Thymus (tissue), 11 donors: ENCODE measurements at regions not wholly inside any gene's neighbourhood (a gene's known extent, or its start where the extent isn't known, plus 50 kb on each side); places are given as distances from the start of the nearest gene placed in this dataset.

Experiments used
- DNase-seq, 9 donors: peaks; one replicate each; pipeline ENCODE4 v3.0.0-alpha.2; 2013; ENCODE audit warnings: low spot score in 9 of 9, low read depth in 6 of 9, missing footprints in 1 of 9
- H3K27ac ChIP-seq, 2 donors: one replicate each; pipeline ENCODE4 v1.5.1; 2013; ENCODE audit warnings: control low read depth in 1 of 2, low read depth in 1 of 2, low read length in 1 of 2, mild to moderate bottlenecking in 1 of 2, moderate library complexity in 1 of 2
- H3K27me3 ChIP-seq, 2 donors: one replicate each; pipeline ENCODE4 v1.5.1; 2013; ENCODE audit warnings: low read length in 1 of 2; ENCODE audit not compliant: control insufficient read depth in 2 of 2, insufficient read depth in 1 of 2
- H3K36me3 ChIP-seq, 2 donors: one replicate each; pipeline ENCODE4 v1.5.1; 2013; ENCODE audit warnings: low read length in 1 of 2, mild to moderate bottlenecking in 1 of 2, moderate library complexity in 1 of 2; ENCODE audit not compliant: control insufficient read depth in 2 of 2, insufficient read depth in 2 of 2
- H3K4me1 ChIP-seq, 2 donors: one replicate each; pipeline ENCODE4 v1.5.1; 2013; ENCODE audit warnings: low read length in 2 of 2; ENCODE audit not compliant: control insufficient read depth in 2 of 2, insufficient read depth in 2 of 2
- H3K4me3 ChIP-seq, 2 donors: one replicate each; pipeline ENCODE4 v1.5.1; 2013; ENCODE audit warnings: low read length in 2 of 2, control low read depth in 1 of 2, mild to moderate bottlenecking in 1 of 2
- H3K9me3 ChIP-seq, 2 donors: one replicate each; pipeline ENCODE4 v1.5.1; 2013; ENCODE audit warnings: low read length in 1 of 2, mild to moderate bottlenecking in 1 of 2; ENCODE audit not compliant: control insufficient read depth in 2 of 2, insufficient read depth in 1 of 2
- WGBS: extraction: QIAGEN DNeasy Blood & Tissue Kit; methylation state at CpG from one replicate; pipeline ENCODE4 v1.1.7; 2013; 5-methylcytosine and 5-hydroxymethylcytosine counted together
- donor health status: healthy.

GRCh38 chr20:55116598-55116997 lies 641.2 kb downstream of the DOK5 start:
- 88% methylated on average over 4 of the region's 4 CpGs for WGBS
- Histone ChIP-seq H3K27me3 (no peaks in the 10 kb centered on the region), H3K9me3 (no peaks in the 10 kb centered on the region), H3K27ac (no peak overlapping the region), H3K4me1 (no peaks in the 10 kb centered on the region), H3K4me3 (no peak overlapping the region), H3K36me3 (no peaks in the 10 kb centered on the region)
- DNase-seq: no peak

DNA sequence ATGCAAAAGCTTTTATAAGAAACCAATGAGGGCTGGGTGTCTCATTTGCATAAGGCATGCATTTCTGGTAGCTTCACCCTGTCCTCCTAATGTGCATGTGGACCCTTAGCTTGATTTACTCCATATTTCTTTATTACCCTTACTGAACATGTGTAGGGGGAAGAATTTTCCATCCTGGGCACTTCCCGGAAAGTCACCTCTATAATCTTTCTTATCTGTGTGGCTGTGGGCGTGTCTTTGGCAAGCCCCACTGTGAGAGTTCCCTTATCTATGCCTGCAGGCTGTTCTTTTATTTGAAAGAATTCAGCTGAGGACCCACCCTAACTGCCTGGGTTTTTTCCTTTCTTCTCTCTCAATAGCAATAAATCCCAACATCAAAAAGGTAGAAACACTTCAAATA lies 627.8 kb downstream of the DOK5 start:
- H3K4me1 ChIP-seq: no peaks in the 10 kb centered on the region
- no peak for DNase-seq
- no peak overlapping the region for H3K27ac ChIP-seq
- H3K4me3 ChIP-seq: no peak overlapping the region
- WGBS: 62% methylated on average over 2 of the region's 2 CpGs
- H3K27me3 ChIP-seq: no peaks in the 10 kb centered on the region
- H3K9me3 ChIP-seq: peaks cover 1 to 7% of the 10 kb centered on the region in 2 donors
- H3K36me3 ChIP-seq: no peaks in the 10 kb centered on the region

DNA sequence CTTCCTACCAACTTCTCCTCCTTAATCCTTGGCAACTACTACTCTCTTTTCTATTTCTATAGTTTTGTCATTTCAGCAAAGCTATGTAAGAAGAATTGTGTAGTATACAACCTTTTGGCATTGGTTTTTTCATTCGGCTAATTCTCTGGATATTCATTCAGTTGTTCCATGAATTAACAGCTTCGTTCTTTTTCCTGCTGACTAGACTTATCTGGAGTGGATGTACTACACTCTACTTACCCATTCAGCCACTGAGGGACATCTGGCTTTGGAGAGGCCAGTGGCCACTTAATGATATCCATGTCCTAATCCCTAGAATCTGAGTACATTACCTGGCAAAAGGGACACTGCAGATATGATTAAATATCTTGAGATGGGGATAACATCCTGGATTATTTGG lies 623.9 kb downstream of the DOK5 start:
- H3K9me3 ChIP-seq: no peaks in the 10 kb centered on the region
- no peaks in the 10 kb centered on the region for H3K4me1 ChIP-seq
- no peak for DNase-seq
- 93% methylated on average over 2 of the region's 2 CpGs for whole genome bisulfite sequencing
- no peak overlapping the region for H3K4me3 ChIP-seq
- no peaks in the 10 kb centered on the region for H3K27me3 ChIP-seq
- H3K36me3 ChIP-seq: no peaks in the 10 kb centered on the region
- H3K27ac ChIP-seq: no peak overlapping the region

DNA sequence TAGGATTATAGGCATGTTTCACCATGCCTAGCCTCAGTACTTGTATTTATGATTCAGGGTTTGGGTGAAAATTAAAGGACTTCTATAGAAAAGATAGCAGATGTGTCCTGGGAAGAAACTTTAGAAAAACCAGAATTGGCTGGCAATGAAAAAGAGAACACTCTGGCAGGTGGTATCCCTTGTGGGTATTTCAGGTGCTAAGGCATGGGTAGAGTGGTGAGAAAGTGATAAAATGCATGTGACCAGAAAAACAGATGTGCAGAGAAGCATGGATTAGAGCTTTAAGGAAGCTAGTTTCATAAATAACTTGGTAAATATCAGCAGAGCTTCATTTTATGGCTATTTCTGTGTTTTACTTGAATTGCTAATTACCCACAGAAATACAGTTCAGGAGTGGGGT lies 622.2 kb downstream of the DOK5 start:
- H3K36me3 ChIP-seq: no peaks in the 10 kb centered on the region
- H3K4me3 ChIP-seq: no peak overlapping the region
- H3K27me3 ChIP-seq: no peaks in the 10 kb centered on the region
- no peaks in the 10 kb centered on the region for H3K9me3 ChIP-seq
- H3K27ac ChIP-seq: no peak overlapping the region
- H3K4me1 ChIP-seq: no peaks in the 10 kb centered on the region
- DNase-seq: no peak

DNA sequence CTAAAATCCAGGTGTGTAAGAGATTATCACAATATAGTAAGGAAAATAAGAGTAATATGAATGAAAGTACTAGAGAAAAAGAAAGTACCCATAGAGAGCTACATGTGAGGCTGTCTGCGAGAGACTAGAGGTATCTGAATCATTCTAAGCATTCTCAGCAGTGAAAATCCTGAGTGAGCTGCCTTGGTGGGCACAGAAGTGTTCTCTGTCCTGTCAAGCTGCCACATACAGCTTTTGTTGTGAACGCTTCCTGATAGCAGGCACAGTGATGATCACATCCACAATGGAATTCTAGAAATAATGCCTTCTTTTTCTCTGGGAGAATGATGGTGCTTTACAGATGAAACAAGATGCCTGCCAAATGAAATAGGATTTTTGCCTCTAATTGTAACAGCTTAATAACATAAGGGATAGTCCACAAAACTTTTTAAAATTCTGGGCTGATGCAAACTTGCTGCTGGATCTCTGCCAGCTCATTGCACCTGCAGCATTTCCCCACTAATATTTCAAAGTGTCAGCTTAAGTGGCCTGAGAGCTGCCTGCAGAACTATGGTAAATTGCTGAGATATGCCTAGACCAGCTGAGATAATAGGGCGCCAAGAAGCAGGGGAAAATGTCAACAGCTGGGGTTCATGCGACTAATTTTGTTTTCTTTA lies 620.5 kb downstream of the DOK5 start:
- WGBS: 55% methylated on average over 4 of the region's 4 CpGs
- H3K27ac ChIP-seq: no peak overlapping the region
- no peaks in the 10 kb centered on the region for H3K36me3 ChIP-seq
- no peaks in the 10 kb centered on the region for H3K27me3 ChIP-seq
- DNase-seq: peak in 1 of 9 donors; percentile 4
- no peak overlapping the region for H3K4me3 ChIP-seq
- no peaks in the 10 kb centered on the region for H3K4me1 ChIP-seq
- H3K9me3 ChIP-seq: no peaks in the 10 kb centered on the region

DNA sequence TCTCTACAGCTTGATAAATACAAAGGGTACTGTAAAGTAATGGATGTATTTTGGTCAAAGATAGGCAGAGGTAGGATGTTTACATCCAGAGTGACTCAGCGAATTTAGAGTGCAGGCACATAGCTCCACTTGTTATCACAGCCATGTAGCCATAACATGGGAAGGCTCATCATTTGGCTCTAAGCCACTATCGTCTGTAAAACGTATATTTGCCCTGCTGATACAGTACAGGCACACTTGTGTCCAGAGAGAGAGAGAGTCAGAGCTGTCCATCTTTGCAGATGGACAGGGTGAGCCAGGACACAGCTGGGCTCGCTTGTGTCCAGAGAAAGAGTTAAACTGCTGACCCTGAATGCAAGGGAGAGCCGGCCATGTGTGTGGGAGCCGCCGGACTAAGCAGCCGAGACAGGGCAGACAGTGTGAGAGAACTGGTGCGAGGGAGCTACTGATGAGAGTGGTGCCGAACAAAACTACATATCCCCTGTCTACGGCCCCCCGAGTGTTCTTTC lies 619.0 kb downstream of the DOK5 start:
- DNase-seq: no peak
- H3K9me3 ChIP-seq: no peaks in the 10 kb centered on the region
- H3K36me3 ChIP-seq: no peaks in the 10 kb centered on the region
- H3K4me3 ChIP-seq: no peak overlapping the region
- H3K27ac ChIP-seq: no peak overlapping the region
- H3K4me1 ChIP-seq: no peaks in the 10 kb centered on the region
- 89% methylated on average over 12 of the region's 12 CpGs for WGBS
- H3K27me3 ChIP-seq: no peaks in the 10 kb centered on the region

DNA sequence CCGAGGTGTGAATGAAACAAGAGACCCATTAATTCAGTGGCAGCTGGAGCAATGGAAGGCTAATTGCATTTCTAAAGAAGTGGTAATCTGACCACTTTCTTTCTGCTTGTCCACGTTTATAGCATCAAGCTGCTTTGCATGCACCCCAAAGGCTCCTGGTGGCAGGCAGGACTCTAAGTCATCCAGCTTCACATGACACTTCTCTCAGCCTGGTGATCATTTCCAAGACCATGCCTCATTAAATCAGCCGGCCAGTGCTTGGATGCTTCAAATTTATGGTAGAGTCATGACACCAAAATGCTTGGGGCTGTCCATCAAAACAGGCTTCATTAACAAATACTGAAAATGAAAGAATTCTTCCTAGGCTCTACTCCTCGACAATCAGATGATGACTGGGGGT lies 614.9 kb downstream of the DOK5 start:
- no peak overlapping the region for H3K4me3 ChIP-seq
- no peaks in the 10 kb centered on the region for H3K4me1 ChIP-seq
- no peak overlapping the region for H3K27ac ChIP-seq
- DNase-seq: no peak
- no peaks in the 10 kb centered on the region for H3K27me3 ChIP-seq
- WGBS: 58% methylated on average over 4 of the region's 4 CpGs
- no peaks in the 10 kb centered on the region for H3K9me3 ChIP-seq
- no peaks in the 10 kb centered on the region for H3K36me3 ChIP-seq

DNA sequence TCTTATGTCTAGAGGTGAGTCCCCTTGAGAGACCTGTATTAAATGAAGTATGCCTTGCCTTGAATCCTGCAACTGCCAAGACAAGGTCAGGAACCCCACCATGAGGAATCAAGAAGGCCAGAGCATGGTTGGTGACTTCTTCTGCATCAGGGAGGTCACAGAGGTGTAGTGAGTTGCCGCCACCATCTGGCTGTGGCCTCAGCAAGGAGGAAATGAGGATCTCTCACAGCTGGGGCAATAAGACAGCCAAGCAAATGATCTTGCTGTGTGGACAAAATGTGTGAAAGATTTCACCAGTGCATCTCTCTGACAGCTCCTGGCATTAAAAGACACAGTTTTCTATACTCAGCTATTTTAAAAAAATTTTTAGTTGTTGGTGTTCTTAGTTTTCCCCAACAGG lies 611.0 kb downstream of the DOK5 start:
- no peaks in the 10 kb centered on the region for H3K9me3 ChIP-seq
- H3K27ac ChIP-seq: no peak overlapping the region
- no peaks in the 10 kb centered on the region for H3K27me3 ChIP-seq
- 88% methylated on average over 1 of the region's 1 CpG for WGBS
- H3K4me1 ChIP-seq: no peaks in the 10 kb centered on the region
- no peak for DNase-seq
- H3K4me3 ChIP-seq: no peak overlapping the region
- no peaks in the 10 kb centered on the region for H3K36me3 ChIP-seq

DNA sequence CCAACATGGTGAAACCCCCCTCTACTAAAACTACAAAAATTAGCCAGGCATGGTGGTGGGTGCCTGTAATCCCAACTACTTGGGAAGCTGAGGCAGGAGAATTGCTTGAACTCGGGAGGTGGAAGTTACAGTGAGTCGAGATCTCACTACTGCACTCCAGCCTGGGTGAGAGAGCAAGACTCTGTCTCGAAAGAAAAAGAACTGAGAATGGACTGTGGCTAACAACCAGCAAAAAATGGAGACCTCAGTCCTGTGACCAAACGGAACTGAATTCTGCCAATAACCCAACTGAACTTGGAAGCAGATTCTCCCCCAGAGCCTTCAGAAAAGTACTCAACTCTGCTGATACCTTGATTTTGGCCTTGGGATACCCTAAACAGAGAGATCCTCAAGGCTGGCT lies 604.5 kb downstream of the DOK5 start:
- H3K4me3 ChIP-seq: no peak overlapping the region
- no peaks in the 10 kb centered on the region for H3K4me1 ChIP-seq
- H3K36me3 ChIP-seq: no peaks in the 10 kb centered on the region
- WGBS: 92% methylated on average over 4 of the region's 4 CpGs
- DNase-seq: no peak
- no peak overlapping the region for H3K27ac ChIP-seq
- no peaks in the 10 kb centered on the region for H3K9me3 ChIP-seq
- no peaks in the 10 kb centered on the region for H3K27me3 ChIP-seq
